Left lung (tissue), 4 donors: ENCODE measurements at regions not wholly inside any gene's neighbourhood (a gene's known extent, or its start where the extent isn't known, plus 50 kb on each side); places are given as distances from the start of the nearest gene placed in this dataset.

ENCODE experiments used
- ATAC-seq: fragments of 200-7000 bp; cut with Tn5 transposase; one replicate; pipeline ENCODE4 v1.9.1; 2020; ENCODE audit warnings: moderate library complexity
- DNase-seq, 4 donors: peaks; one replicate each; pipeline ENCODE4 v3.0.0-alpha.2; 2013 to 2020
- H3K27ac ChIP-seq, 2 donors: fragments of 200-600 bp; sonication (generic) in 1 of 2; one replicate each; pipeline versions ENCODE4 v1.5.0 to v1.8.0; 2020 to 2021
- H3K27me3 ChIP-seq, 2 donors: fragments of 200-600 bp; sonication (generic) in 1 of 2; one replicate each; pipeline versions ENCODE4 v1.5.0 to v1.8.0; 2020 to 2021
- H3K36me3 ChIP-seq, 2 donors: fragments of 200-600 bp; sonication (generic) in 1 of 2; one replicate each; pipeline versions ENCODE4 v1.5.0 to v1.8.0; 2020 to 2021
- H3K4me1 ChIP-seq, 2 donors: fragments of 200-600 bp; one replicate each; pipeline ENCODE4 v1.8.0; 2021
- H3K4me3 ChIP-seq, 2 donors: fragments of 200-600 bp; sonication (generic) in 1 of 2; one replicate each; pipeline versions ENCODE4 v1.5.0 to v1.8.0; 2020 to 2021; ENCODE audit warnings: mild to moderate bottlenecking in 1 of 2
- H3K9me3 ChIP-seq, 2 donors: fragments of 200-600 bp; sonication (generic) in 1 of 2; one replicate each; pipeline versions ENCODE4 v1.5.0 to v1.8.0; 2020 to 2021
- CTCF ChIP-seq, 2 donors: fragments of 200-600 bp; sonication (generic) in 1 of 2; IDR thresholded peaks; one replicate each; pipeline versions ENCODE4 v1.5.0 to v1.8.0; 2021; ENCODE audit warnings: antibody characterized with exemption in 2 of 2
- intact Hi-C, 2 donors: fragments of 100-400 bp; cut with DNase I; formaldehyde crosslinking; loops; one replicate each; pipeline versions ENCODE4 v1.11.2 to v1.14.2; 2022
- donor health status: DM: no; HTN: yes; CAD: no.
- donor health status: DM: no; HTN: no; CAD: no.

GRCh38 chr5:37906416-37906815 is 66.6 kb upstream of the GDNF start:
- intact Hi-C loops: no loop called here
- ATAC-seq (no peak), DNase-seq (no peak)
- Histone ChIP-seq H3K36me3 (no peaks in the 10 kb centered on the region), H3K27ac (no peak overlapping the region), H3K27me3 (peaks cover 0 to 6% of the 10 kb centered on the region in 2 donors), H3K4me1 (no peaks in the 10 kb centered on the region), H3K4me3 (no peak overlapping the region), H3K9me3 (no peaks in the 10 kb centered on the region)
- no peak for TF ChIP-seq CTCF (IDR thresholded peaks at IDR 0.05)

GRCh38 chr5:37905230-37905629 is 65.4 kb upstream of the GDNF start:
- no peak overlapping the region for H3K4me3 ChIP-seq
- H3K4me1 ChIP-seq: no peaks in the 10 kb centered on the region
- intact Hi-C loops: no loop called here
- ATAC-seq (no peak), DNase-seq (no peak)
- H3K36me3 ChIP-seq: no peaks in the 10 kb centered on the region
- H3K27me3 ChIP-seq: peaks cover 0 to 6% of the 10 kb centered on the region in 2 donors
- no peak overlapping the region for H3K27ac ChIP-seq
- H3K9me3 ChIP-seq: no peaks in the 10 kb centered on the region
- TF ChIP-seq CTCF (IDR thresholded peaks at IDR 0.05): no peak

- Histone ChIP-seq H3K27me3 (no peaks in the 10 kb centered on the region), H3K4me1 (no peaks in the 10 kb centered on the region), H3K36me3 (no peaks in the 10 kb centered on the region), H3K27ac (no peak overlapping the region), H3K9me3 (no peaks in the 10 kb centered on the region), H3K4me3 (no peak overlapping the region)
- ATAC-seq (no peak), DNase-seq (no peak)
- no peak for TF ChIP-seq CTCF (IDR thresholded peaks at IDR 0.05)
- intact Hi-C loops: no loop called here
Measured at GRCh38 chr5:37902323-37902722, 62.5 kb upstream of the GDNF start.

GRCh38 chr5:37900692-37901091 is 60.9 kb upstream of the GDNF start:
- no peak for ATAC-seq
- TF ChIP-seq CTCF (IDR thresholded peaks at IDR 0.05): no peak
- intact Hi-C loops: no loop called here
- Histone ChIP-seq H3K27ac (no peak overlapping the region), H3K27me3 (no peaks in the 10 kb centered on the region), H3K36me3 (no peaks in the 10 kb centered on the region), H3K4me1 (no peaks in the 10 kb centered on the region), H3K4me3 (no peak overlapping the region), H3K9me3 (no peaks in the 10 kb centered on the region)
- DNase-seq: peak in 1 of 4 donors; percentile 4

GRCh38 chr5:37899037-37899436 is 59.2 kb upstream of the GDNF start:
- TF ChIP-seq CTCF (IDR thresholded peaks at IDR 0.05): no peak
- intact Hi-C loops: no loop called here
- Histone ChIP-seq H3K27ac (no peak overlapping the region), H3K36me3 (no peaks in the 10 kb centered on the region), H3K4me1 (no peaks in the 10 kb centered on the region), H3K9me3 (no peaks in the 10 kb centered on the region), H3K4me3 (no peak overlapping the region), H3K27me3 (no peaks in the 10 kb centered on the region)
- ATAC-seq (no peak), DNase-seq (no peak)
